GM20000 (cell line): ENCODE measurements at regions not wholly inside any gene's neighbourhood (a gene's known extent, or its start where the extent isn't known, plus 50 kb on each side); places are given as distances from the start of the nearest gene placed in this dataset.
"Not testable (repeated sequence)": the region's sequence is repeated elsewhere in the genome, so short reads cannot be mapped to it uniquely, and the experiment has no call there.

Experiments
- DNase-seq: peaks from one replicate; pipeline ENCODE4 v3.0.0; 2012; ENCODE audit warnings: low spot score
- CTCF ChIP-seq: IDR thresholded peaks from 2 replicates; pipeline ENCODE4 v1.5.1; 2012; ENCODE audit warnings: mild to moderate bottlenecking, control low read depth; ENCODE audit errors: extremely low read depth, missing control alignments

GRCh38 chr6:27736686-27737085 lies 175.5 kb downstream of the OR2B2 start:
- no peak for DNase-seq
- no peak for TF ChIP-seq CTCF

GRCh38 chr6:27728442-27728841 lies 183.8 kb downstream of the OR2B2 start:
- no peak for DNase-seq
- TF ChIP-seq CTCF = no peak

GRCh38 chr6:27726619-27727023 lies 185.6 kb downstream of the OR2B2 start:
- no peak for TF ChIP-seq CTCF
- DNase-seq = no peak

DNA sequence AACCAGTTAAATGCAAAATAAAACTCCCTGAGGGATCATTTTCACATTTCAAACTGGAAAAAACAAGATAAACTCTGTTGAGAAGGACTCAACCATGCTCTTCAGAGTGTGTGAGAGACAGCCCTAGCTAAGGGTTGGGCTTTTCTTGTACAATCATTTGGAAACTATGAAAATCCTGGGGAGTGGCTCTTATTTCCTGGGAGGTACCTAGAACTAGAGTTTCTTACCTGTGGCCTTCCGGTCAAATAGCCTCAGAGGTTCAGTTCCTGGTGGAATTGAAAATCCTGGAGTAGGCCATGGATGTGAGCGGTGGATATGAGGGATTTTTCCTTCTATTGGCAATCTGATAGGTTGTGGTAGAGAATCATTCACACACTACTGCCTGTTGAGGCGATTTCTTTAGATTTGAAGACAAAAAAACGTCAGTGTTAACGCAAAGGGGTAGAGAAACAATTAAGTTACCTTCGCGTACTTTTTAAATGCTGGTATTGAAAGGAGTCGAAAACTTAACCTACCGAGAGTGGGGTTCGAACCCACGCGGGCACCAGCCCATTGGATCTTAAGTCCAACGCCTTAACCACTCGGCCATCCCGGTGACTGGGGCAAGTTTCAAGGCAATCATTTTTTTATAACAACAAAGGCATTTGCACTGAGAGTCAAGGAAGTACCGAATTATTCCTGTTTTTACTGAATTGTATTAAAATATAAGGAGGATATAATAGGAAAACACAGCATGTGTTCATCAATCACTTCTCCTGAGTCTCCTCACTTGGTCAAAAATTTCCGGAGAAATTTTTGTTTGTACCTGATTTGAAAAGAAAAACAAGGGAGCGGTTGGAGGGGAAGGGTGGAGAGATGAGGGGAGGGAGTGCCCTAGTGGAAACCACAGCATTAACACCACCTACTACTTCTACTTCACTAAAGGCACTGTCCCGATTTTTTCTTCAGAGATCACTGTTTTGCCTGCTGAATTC lies 191.3 kb downstream of the OR2B2 start:
- TF ChIP-seq CTCF = no peak
- DNase-seq = peak; percentile 40

- DNase-seq = not testable (repeated sequence)
These were observed 193.2 kb downstream of the OR2B2 start for GRCh38 chr6:27719039-27719438.

- no peak for DNase-seq
- no peak for TF ChIP-seq CTCF
These were observed 205.8 kb downstream of the OR2B2 start for GRCh38 chr6:27706431-27706830.

DNA sequence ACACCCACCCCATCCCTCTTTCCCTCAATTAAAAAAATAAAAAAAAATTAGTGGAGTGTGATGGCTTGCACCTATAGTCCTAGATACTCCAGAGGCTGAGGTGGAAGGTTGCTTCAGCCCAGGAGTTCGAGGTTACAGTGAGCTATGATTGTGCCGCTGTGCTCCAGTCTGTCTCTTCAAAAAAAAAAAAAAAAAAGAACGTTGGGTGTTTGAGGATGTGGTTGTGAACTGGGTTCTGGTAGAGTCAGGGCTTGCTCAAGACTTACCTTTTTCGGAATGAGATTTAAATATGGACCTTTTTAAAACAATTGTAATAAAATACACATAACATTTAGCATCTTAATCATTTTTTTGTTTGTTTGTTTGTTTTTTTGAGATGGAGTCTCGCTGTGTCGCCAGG lies 211.9 kb downstream of the OR2B2 start:
- no peak for DNase-seq
- TF ChIP-seq CTCF = no peak

- no peak for DNase-seq
- no peak for TF ChIP-seq CTCF
These were observed 217.7 kb downstream of the OR2B2 start for GRCh38 chr6:27694547-27694874.
